PFSK-1 (cell line): ENCODE measurements at regions not wholly inside any gene's neighbourhood (a gene's known extent, or its start where the extent isn't known, plus 50 kb on each side); places are given as distances from the start of the nearest gene placed in this dataset.

Experiments used
- FOXP2 ChIP-seq: optimal IDR thresholded peaks from 2 replicates; pipeline ENCODE3; 2011; ENCODE audit warnings: borderline replicate concordance, control low read depth, inconsistent platforms; ENCODE audit not compliant: insufficient read depth; ENCODE audit errors: extremely low read length, extremely low read depth
- POLR2AphosphoS5 ChIP-seq: IDR thresholded peaks from 2 replicates; pipeline ENCODE4 v1.6.1; 2012; ENCODE audit warnings: low read depth, mild to moderate bottlenecking, control low read depth, low read length, moderate library complexity
- SIN3A ChIP-seq: IDR thresholded peaks from 2 replicates; pipeline ENCODE4 v1.6.1; 2012; ENCODE audit warnings: mild to moderate bottlenecking, low read length, moderate library complexity, borderline replicate concordance; ENCODE audit not compliant: insufficient read depth
- TAF1 ChIP-seq: IDR thresholded peaks from 2 replicates; pipeline ENCODE4 v1.6.1; 2012; ENCODE audit warnings: low read length, control low read depth, borderline replicate concordance; ENCODE audit not compliant: insufficient read depth
- TF ChIP-seq, protein P1 (sequence below), 2 experiments: IDR thresholded peaks; 2 replicates each; pipeline versions ENCODE4 v1.6.1 to v1.8.0; 2011 to 2012; ENCODE audit warnings: low read depth in 2 of 2, low read length in 2 of 2, control low read depth in 1 of 2, inconsistent platforms in 1 of 2, mild to moderate bottlenecking in 1 of 2, moderate library complexity in 1 of 2; ENCODE audit not compliant: insufficient read depth in 1 of 2

DNA sequence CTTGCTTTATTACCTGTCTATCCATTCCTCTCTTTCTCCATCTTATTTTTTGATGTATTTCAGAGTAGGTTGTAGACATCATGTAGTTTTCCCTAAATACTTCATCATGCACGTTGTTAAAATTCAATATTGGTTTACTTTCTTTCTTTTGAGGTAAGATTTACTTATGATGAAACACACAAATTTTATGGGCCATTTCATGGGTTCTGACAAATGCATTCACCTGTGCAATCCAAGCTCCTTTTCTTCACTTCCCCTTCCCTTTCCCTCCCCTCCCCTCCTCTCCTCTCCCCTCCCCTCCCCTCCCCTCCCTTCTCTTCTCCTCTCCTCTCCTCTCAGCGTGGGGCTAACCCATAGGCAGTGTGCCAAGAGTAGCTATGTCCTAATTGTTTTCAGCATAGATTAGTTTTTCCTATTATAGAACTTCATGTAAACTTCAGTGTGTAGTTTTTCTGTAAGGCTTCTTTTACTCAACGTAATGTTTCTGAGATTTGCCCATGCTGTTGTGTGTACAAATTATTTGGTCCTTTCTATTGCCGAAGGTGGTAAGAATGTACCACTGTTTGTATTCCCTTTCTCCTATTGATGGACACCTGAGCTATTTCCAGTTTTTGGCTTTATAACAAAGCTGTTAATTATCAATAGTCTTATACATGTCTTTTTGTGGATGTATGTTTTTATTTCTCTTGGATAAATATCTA, 92.9 kb upstream of the CLINT1 start:
- TF ChIP-seq POLR2AphosphoS5 (no peak), SIN3A (no peak), TAF1 (no peak), FOXP2 (no peak)
- TF ChIP-seq, protein P1, sequence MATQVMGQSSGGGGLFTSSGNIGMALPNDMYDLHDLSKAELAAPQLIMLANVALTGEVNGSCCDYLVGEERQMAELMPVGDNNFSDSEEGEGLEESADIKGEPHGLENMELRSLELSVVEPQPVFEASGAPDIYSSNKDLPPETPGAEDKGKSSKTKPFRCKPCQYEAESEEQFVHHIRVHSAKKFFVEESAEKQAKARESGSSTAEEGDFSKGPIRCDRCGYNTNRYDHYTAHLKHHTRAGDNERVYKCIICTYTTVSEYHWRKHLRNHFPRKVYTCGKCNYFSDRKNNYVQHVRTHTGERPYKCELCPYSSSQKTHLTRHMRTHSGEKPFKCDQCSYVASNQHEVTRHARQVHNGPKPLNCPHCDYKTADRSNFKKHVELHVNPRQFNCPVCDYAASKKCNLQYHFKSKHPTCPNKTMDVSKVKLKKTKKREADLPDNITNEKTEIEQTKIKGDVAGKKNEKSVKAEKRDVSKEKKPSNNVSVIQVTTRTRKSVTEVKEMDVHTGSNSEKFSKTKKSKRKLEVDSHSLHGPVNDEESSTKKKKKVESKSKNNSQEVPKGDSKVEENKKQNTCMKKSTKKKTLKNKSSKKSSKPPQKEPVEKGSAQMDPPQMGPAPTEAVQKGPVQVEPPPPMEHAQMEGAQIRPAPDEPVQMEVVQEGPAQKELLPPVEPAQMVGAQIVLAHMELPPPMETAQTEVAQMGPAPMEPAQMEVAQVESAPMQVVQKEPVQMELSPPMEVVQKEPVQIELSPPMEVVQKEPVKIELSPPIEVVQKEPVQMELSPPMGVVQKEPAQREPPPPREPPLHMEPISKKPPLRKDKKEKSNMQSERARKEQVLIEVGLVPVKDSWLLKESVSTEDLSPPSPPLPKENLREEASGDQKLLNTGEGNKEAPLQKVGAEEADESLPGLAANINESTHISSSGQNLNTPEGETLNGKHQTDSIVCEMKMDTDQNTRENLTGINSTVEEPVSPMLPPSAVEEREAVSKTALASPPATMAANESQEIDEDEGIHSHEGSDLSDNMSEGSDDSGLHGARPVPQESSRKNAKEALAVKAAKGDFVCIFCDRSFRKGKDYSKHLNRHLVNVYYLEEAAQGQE (IDR thresholded peaks at IDR 0.05; ENCODE audit: insufficient read depth in 1 of 2, low read depth in 2 of 2, low read length in 2 of 2) = no peak

DNA sequence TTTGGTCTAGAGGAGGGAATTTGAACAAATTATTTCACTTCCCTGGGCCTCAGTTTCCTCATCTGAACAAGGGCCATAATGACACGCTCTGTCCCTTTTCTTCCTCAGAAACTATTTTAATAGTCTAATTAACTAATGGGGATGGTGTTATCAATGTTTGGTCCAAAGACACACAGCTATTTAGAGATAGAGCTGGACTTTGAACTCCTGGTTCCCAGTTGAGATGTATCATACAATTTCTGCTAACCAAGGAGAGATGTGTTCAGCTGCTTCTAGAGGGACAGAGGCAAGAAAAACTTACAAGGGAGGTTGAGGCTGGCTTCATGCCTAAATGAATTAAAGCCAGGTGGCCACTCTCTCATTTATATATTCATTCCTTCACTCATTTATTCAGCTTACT, 90.6 kb upstream of the CLINT1 start:
- TF ChIP-seq POLR2AphosphoS5 (no peak), FOXP2 (no peak), SIN3A (no peak), TAF1 (no peak)
- TF ChIP-seq, protein P1 (IDR thresholded peaks at IDR 0.05; ENCODE audit: insufficient read depth in 1 of 2, low read depth in 2 of 2, low read length in 2 of 2) = no peak

DNA sequence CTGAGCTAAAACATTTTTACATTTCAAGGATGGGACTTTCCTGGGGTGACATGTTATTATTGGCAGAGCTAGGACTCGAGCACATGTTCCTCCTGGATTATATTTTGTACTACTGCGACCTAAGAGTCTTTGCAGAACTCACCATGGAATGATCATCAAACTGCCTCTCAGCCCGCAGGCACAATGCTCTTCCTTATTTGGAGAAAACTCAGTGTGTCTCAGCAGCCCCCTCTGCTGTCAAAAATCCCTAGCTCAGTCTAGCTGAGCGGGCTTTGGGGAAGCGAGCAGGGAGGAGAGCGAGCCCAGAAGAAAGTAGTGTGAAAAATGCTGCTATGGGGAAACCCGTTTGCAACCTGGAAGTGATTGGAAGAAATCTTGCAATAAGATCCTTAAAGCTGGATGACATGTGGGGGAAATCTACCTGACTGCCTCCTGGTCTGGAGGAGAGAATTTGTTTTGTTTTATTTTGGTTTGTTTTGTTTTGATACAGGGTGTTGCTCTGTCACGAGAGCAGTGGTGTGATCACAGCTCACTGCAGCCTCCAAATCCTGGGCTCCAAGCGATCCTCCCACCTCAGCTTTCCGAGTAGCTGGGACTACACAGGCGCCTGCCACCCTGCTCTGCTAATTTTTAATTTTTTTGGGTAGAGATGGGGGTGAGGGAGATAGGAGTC, 89.9 kb upstream of the CLINT1 start:
- TF ChIP-seq TAF1 (no peak), SIN3A (no peak), POLR2AphosphoS5 (no peak), FOXP2 (no peak)
- TF ChIP-seq, protein P1 (IDR thresholded peaks at IDR 0.05; ENCODE audit: insufficient read depth in 1 of 2, low read depth in 2 of 2, low read length in 2 of 2) = no peak

DNA sequence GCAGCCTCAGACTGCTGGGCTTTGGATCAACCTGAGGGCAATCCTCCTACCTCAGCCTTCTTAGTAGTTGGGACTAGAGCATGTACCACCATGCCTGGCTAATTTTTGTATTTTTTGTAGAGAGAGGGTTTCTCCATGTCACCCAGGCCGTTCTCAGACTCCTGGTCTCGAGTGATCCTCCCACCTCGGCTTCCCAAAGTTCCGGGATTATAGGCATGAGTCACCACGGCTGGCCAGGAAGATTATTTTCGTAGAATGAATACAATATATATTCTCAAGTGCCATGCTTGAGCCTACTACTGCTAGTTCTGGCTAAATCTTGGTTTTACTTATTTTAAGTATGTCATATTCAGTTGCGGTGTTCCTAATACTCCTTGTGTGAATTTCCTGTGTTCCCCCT, 88.2 kb upstream of the CLINT1 start:
- TF ChIP-seq TAF1 = no peak

DNA sequence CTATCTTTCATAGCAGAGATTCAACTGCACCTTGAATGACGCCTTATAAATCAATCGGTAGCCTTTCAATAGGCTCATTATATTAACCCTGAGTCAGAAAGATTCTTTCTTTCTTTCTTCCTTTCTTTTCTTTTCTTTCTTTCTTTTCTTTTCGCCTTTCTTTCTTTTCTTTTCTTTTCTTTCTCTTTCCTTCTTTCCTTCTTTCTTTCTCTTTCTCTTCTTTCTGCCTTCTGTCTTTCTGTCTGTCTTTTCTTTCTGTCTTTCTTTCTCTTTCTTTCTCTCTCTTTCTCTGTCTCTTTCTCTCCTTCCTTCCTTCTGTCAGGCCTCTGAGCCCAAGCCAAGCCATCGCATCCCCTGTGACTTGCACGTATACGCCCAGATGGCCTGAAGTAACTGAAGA, 86.0 kb upstream of the CLINT1 start:
- TF ChIP-seq SIN3A (no peak), POLR2AphosphoS5 (no peak), TAF1 (no peak), FOXP2 (no peak)
- TF ChIP-seq, protein P1 (IDR thresholded peaks at IDR 0.05; ENCODE audit: insufficient read depth in 1 of 2, low read depth in 2 of 2, low read length in 2 of 2) = no peak
